ENCODE measurements at regions not wholly inside any gene's neighbourhood (a gene's known extent, or its start where the extent isn't known, plus 50 kb on each side); places are given as distances from the start of the nearest gene placed in this dataset.

GRCh38 chr7:156344595-156344994 is 296.0 kb upstream of the RNF32 start (continued):
- TF ChIP-seq, protein P1, sequence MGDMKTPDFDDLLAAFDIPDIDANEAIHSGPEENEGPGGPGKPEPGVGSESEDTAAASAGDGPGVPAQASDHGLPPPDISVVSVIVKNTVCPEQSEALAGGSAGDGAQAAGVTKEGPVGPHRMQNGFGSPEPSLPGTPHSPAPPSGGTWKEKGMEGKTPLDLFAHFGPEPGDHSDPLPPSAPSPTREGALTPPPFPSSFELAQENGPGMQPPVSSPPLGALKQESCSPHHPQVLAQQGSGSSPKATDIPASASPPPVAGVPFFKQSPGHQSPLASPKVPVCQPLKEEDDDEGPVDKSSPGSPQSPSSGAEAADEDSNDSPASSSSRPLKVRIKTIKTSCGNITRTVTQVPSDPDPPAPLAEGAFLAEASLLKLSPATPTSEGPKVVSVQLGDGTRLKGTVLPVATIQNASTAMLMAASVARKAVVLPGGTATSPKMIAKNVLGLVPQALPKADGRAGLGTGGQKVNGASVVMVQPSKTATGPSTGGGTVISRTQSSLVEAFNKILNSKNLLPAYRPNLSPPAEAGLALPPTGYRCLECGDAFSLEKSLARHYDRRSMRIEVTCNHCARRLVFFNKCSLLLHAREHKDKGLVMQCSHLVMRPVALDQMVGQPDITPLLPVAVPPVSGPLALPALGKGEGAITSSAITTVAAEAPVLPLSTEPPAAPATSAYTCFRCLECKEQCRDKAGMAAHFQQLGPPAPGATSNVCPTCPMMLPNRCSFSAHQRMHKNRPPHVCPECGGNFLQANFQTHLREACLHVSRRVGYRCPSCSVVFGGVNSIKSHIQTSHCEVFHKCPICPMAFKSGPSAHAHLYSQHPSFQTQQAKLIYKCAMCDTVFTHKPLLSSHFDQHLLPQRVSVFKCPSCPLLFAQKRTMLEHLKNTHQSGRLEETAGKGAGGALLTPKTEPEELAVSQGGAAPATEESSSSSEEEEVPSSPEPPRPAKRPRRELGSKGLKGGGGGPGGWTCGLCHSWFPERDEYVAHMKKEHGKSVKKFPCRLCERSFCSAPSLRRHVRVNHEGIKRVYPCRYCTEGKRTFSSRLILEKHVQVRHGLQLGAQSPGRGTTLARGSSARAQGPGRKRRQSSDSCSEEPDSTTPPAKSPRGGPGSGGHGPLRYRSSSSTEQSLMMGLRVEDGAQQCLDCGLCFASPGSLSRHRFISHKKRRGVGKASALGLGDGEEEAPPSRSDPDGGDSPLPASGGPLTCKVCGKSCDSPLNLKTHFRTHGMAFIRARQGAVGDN (CRISPR knock-in tag; IDR thresholded peaks at IDR 0.05), result no peak
- peak; percentile 71; the same call in 1 of the 2 replicates for TF ChIP-seq CREB1 (IDR thresholded peaks at IDR 0.05)
- no peak for TF ChIP-seq CREB1 (CRISPR knock-in tag; IDR thresholded peaks at IDR 0.05)
- no peak for TF ChIP-seq SUZ12 (IDR thresholded peaks at IDR 0.05; ENCODE audit: low read depth, low read length)
- no peak for TF ChIP-seq ARID5B (CRISPR knock-in tag; IDR thresholded peaks at IDR 0.05)
- no peak for TF ChIP-seq MED1 (CRISPR knock-in tag; IDR thresholded peaks at IDR 0.05)
- TF ChIP-seq TCF7 (IDR thresholded peaks at IDR 0.05; ENCODE audit: low read depth), result no peak
- TF ChIP-seq ZSCAN25 (CRISPR knock-in tag; IDR thresholded peaks at IDR 0.05), result no peak
- no peak for TF ChIP-seq ZNF841 (CRISPR knock-in tag; IDR thresholded peaks at IDR 0.05; ENCODE audit: borderline replicate concordance)
- TF ChIP-seq ZNF788 (CRISPR knock-in tag; IDR thresholded peaks at IDR 0.05; ENCODE audit: borderline replicate concordance), result no peak
- TF ChIP-seq NBN (conservative IDR thresholded peaks at IDR 0.05), result 0 out of 2 replicates have a peak, but pooled peaks have one; percentile 28
- no peak for TF ChIP-seq PAXIP1 (CRISPR knock-in tag; conservative IDR thresholded peaks at IDR 0.05)
- no peak for TF ChIP-seq TARDBP (CRISPR knock-in tag; IDR thresholded peaks at IDR 0.05)
- TF ChIP-seq EHMT2 (IDR thresholded peaks at IDR 0.05; ENCODE audit: borderline replicate concordance, low read depth, low read length), result no peak
- TF ChIP-seq PCBP1 (IDR thresholded peaks at IDR 0.05; ENCODE audit: borderline replicate concordance, low read depth, low read length), result no peak
- TF ChIP-seq ZNF816 (CRISPR knock-in tag; IDR thresholded peaks at IDR 0.05; ENCODE audit: borderline replicate concordance), result no peak
- TF ChIP-seq THAP9 (CRISPR knock-in tag; IDR thresholded peaks at IDR 0.05; ENCODE audit: borderline replicate concordance), result no peak

Measured in HepG2 (cell line).